A549 (cell line): ENCODE measurements at regions not wholly inside any gene's neighbourhood (a gene's known extent, or its start where the extent isn't known, plus 50 kb on each side); places are given as distances from the start of the nearest gene placed in this dataset.
A peak's percentile ranks its signal among the peaks of the same experiment; 100 is the strongest.

Source experiments
- ATAC-seq, 2 experiments: fragments of 200-7000 bp in 1 of 2; fragments of >200 bp in 1 of 2; cut with Nextera tagmentation in 1 of 2; cut with Tn5 transposase in 1 of 2; 3 replicates each; pipeline versions ENCODE4 v1.8.0 to v1.9.1; 2018 to 2020; ENCODE audit warnings: mild to moderate bottlenecking in 1 of 2, moderate library complexity in 1 of 2
- CTCF ChIA-PET: fragments of 300-600 bp; sonication (Branson Sonifier 250); formaldehyde crosslinking; extraction: SDS; loops from one replicate; lab custom pipeline; 2021; ENCODE audit warnings: antibody characterized with exemption, inconsistent platforms; lab: Yijun Ruan, JAX
- POLR2A ChIA-PET: fragments of 350-600 bp; formaldehyde crosslinking; extraction: SDS; loops from one replicate; lab custom pipeline; 2021; ENCODE audit warnings: antibody characterized with exemption, inconsistent platforms; lab: Yijun Ruan, JAX
- DNase-seq, 2 experiments: peaks; one replicate each; pipeline versions ENCODE4 v3.0.0 to v3.0.0-alpha.2; 2011 to 2016; ENCODE audit warnings: low read depth in 1 of 2, low spot score in 1 of 2
- FAIRE-seq: peaks from 2 replicates; lab custom pipeline; 2011; peaks lifted over from hg19 to GRCh38; lab: Jason Lieb, UNC
- H3K27ac ChIP-seq, 2 experiments: fragments of >200 bp; sonication (Bioruptor Twin); formaldehyde crosslinking; 3 replicates each; pipeline ENCODE4 v1.5.1; 2016 to 2017
- H3K4me1 ChIP-seq: fragments of >200 bp; sonication (Bioruptor Twin); formaldehyde crosslinking; 3 replicates; pipeline ENCODE4 v1.6.1; 2016
- H3K4me2 ChIP-seq: fragments of >200 bp; sonication (Bioruptor Twin); formaldehyde crosslinking; 3 replicates; pipeline ENCODE4 v1.6.1; 2016
- H3K4me3 ChIP-seq: fragments of >200 bp; sonication (Bioruptor Twin); formaldehyde crosslinking; 3 replicates; pipeline ENCODE4 v1.5.1; 2016
- H3K9me3 ChIP-seq: fragments of >200 bp; sonication (Bioruptor Twin); formaldehyde crosslinking; 3 replicates; pipeline ENCODE4 v1.6.1; 2016
- CBX8 ChIP-seq: fragments of 200-600 bp; sonication (generic); IDR thresholded peaks from 2 replicates; pipeline ENCODE4 v1.6.1; 2016
- EHF ChIP-seq: fragments of 250-450 bp; sonication (Bioruptor Pico); IDR thresholded peaks from 2 replicates; pipeline ENCODE4 v1.5.0; 2020; ENCODE audit warnings: mild to moderate bottlenecking
- EP300 ChIP-seq, 2 experiments: fragments of >200 bp; sonication (Bioruptor Twin); formaldehyde crosslinking; IDR thresholded peaks; 2 replicates in 1 of 2; 3 replicates in 1 of 2; pipeline ENCODE4 v1.6.1; 2016 to 2017
- ESRRA ChIP-seq: fragments of 150-350 bp; IDR thresholded peaks from 2 replicates; pipeline ENCODE4 v1.6.1; 2014; ENCODE audit warnings: mild to moderate bottlenecking, low read length, borderline replicate concordance
- HDAC2 ChIP-seq: fragments of 200-600 bp; sonication (generic); IDR thresholded peaks from 2 replicates; pipeline ENCODE4 v1.6.1; 2016
- HEYL ChIP-seq: fragments of 250-450 bp; sonication (Bioruptor Pico); IDR thresholded peaks from 2 replicates; pipeline ENCODE4 v1.8.0; 2021; ENCODE audit warnings: mild to moderate bottlenecking, moderate library complexity
- HOXB5 ChIP-seq: fragments of 250-450 bp; sonication (Bioruptor Pico); IDR thresholded peaks from 2 replicates; pipeline ENCODE4 v1.5.0; 2020; ENCODE audit warnings: mild to moderate bottlenecking, moderate library complexity
- JUN ChIP-seq, 2 experiments: fragments of >200 bp; sonication (Bioruptor Twin); formaldehyde crosslinking; IDR thresholded peaks; 2 replicates in 1 of 2; 3 replicates in 1 of 2; pipeline ENCODE4 v1.6.1; 2016 to 2017
- JUNB ChIP-seq: fragments of >200 bp; sonication (Bioruptor Twin); formaldehyde crosslinking; IDR thresholded peaks from 2 replicates; pipeline ENCODE4 v1.6.1; 2016
- MYC ChIP-seq: IDR thresholded peaks from 2 replicates; pipeline ENCODE4 v1.6.1; 2012; ENCODE audit warnings: mild to moderate bottlenecking, inconsistent platforms, low read length, improper control_type of control experiment, borderline replicate concordance
- NPAS2 ChIP-seq: fragments of 250-450 bp; sonication (Bioruptor Pico); IDR thresholded peaks from 2 replicates; pipeline ENCODE4 v1.8.0; 2022; ENCODE audit warnings: mild to moderate bottlenecking, moderate library complexity, borderline replicate concordance
- RARB ChIP-seq: fragments of 250-450 bp; sonication (Bioruptor Pico); IDR thresholded peaks from 2 replicates; pipeline ENCODE4 v1.8.0; 2021; ENCODE audit warnings: mild to moderate bottlenecking, moderate library complexity
- RCOR1 ChIP-seq: fragments of 150-350 bp; IDR thresholded peaks from 2 replicates; pipeline ENCODE4 v1.6.1; 2014; ENCODE audit warnings: antibody characterized with exemption, low read length, low read depth
- RNF2 ChIP-seq: fragments of 200-600 bp; sonication (generic); IDR thresholded peaks from 2 replicates; pipeline ENCODE4 v1.6.1; 2016; ENCODE audit warnings: low read depth, mild to moderate bottlenecking, antibody characterized with exemption, moderate library complexity, borderline replicate concordance
- SMC3 ChIP-seq: fragments of >200 bp; sonication (Bioruptor Twin); formaldehyde crosslinking; IDR thresholded peaks from 3 replicates; pipeline ENCODE4 v1.6.1; 2018; ENCODE audit warnings: inconsistent platforms
- WGBS: methylation state at CpG from one replicate; pipeline ENCODE4 v1.1.6; 2017; ENCODE audit errors: missing lambda C conversion rate; 5-methylcytosine and 5-hydroxymethylcytosine counted together
- TF ChIP-seq, protein P1 (sequence below): IDR thresholded peaks from 2 replicates; pipeline ENCODE4 v1.6.1; 2012
- TF ChIP-seq, protein P2 (sequence below): fragments of 150-350 bp; IDR thresholded peaks from 2 replicates; pipeline ENCODE4 v1.6.1; 2014; ENCODE audit warnings: low read depth, mild to moderate bottlenecking, low read length
- TF ChIP-seq, protein P3 (sequence below): fragments of 250-450 bp; sonication (Bioruptor Pico); IDR thresholded peaks from 2 replicates; pipeline ENCODE4 v1.5.0; 2020; ENCODE audit warnings: low read depth, mild to moderate bottlenecking, moderate library complexity

DNA sequence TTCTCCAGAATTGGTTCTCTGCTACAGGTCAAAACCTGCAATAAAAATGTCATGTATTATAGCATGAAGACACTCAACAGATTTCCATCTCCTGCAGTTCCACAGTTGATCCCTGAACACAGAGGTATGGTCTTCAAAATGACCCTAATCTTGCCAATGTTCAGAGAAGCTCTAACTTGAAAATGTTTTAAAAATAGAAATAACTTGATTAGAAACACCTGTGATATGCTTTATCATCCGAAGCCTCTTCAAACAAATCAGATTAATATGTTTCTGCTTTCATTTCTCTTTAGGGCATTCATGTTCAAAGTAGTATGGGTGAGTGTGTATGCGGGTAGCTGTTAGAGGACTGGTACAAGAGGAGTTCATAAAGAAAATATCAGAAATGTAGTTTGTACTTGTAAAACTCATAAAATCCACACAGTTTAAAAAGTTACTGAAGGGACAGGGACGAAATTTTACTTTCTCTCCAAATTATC, 60.4 kb downstream of the KCNRG start:
- Histone ChIP-seq H3K4me3 (peak overlapping the region; percentile 15; the same call in 1 of the 3 replicates), H3K4me2 (peak overlapping the region; percentile 81), H3K9me3 (no peaks in the 10 kb centered on the region), H3K27ac (peak overlapping the region; percentile 47), H3K4me1 (peaks cover 67% of the 10 kb centered on the region; the same call in 2 of the 3 replicates)
- WGBS, result 42% methylated on average over 3 of the region's 3 CpGs
- ChIA-PET CTCF (interaction anchor here (0.7 to 1.1 kb wide), 2 partner anchors 79 to 818 kb away, joined by 3 read pairs; partner anchors contain the start of gene TRIM13), POLR2A (interaction anchor here (0.8 kb wide), 1 partner anchor 79 kb away, joined by 3 read pairs; the partner anchor contains the start of gene TRIM13)
- ATAC-seq (peak in 1 of 2 experiments; percentile 38; a peak in 1 of 6 replicates), FAIRE-seq (no peak), DNase-seq (no peak)
- TF ChIP-seq JUN (IDR thresholded peaks at IDR 0.05), result no peak
- no peak for TF ChIP-seq SMC3
- TF ChIP-seq, protein P1, sequence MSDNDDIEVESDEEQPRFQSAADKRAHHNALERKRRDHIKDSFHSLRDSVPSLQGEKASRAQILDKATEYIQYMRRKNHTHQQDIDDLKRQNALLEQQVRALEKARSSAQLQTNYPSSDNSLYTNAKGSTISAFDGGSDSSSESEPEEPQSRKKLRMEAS, result no peak
- no peak for TF ChIP-seq RNF2
- TF ChIP-seq EP300 (IDR thresholded peaks at IDR 0.05), result no peak
- TF ChIP-seq HOXB5 (CRISPR knock-in tag), result no peak
- TF ChIP-seq ESRRA, result no peak
- TF ChIP-seq EHF (CRISPR knock-in tag), result no peak
- no peak for TF ChIP-seq NPAS2
- no peak for TF ChIP-seq HDAC2
- no peak for TF ChIP-seq HEYL
- TF ChIP-seq MYC, result no peak
- no peak for TF ChIP-seq JUNB
- TF ChIP-seq, protein P2, sequence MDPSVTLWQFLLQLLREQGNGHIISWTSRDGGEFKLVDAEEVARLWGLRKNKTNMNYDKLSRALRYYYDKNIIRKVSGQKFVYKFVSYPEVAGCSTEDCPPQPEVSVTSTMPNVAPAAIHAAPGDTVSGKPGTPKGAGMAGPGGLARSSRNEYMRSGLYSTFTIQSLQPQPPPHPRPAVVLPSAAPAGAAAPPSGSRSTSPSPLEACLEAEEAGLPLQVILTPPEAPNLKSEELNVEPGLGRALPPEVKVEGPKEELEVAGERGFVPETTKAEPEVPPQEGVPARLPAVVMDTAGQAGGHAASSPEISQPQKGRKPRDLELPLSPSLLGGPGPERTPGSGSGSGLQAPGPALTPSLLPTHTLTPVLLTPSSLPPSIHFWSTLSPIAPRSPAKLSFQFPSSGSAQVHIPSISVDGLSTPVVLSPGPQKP, result no peak

DNA sequence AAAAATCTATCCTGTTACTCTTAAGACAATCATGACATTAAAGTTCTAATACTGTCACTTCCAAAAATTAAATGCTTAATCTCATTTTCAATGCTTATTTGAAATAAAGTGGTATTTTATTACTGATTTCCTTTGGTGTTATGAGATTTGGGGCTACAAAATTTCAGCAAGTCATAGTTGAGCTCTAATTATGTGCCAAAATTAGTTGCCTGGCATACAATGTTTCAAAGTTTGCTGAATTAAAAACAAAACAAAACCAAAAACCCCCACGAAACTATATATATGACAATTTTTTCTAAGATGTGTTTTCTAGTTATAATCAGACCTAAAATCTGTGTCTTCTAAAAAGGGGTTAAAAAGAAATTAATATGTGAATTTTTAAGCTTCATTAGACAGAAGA, 62.2 kb downstream of the KCNRG start:
- Histone ChIP-seq H3K4me3 (peak overlapping the region; percentile 80; the same call in 1 of the 3 replicates), H3K27ac (peak overlapping the region in 1 of 2 experiments; percentile 88; a peak in 2 of 6 replicates)

DNA sequence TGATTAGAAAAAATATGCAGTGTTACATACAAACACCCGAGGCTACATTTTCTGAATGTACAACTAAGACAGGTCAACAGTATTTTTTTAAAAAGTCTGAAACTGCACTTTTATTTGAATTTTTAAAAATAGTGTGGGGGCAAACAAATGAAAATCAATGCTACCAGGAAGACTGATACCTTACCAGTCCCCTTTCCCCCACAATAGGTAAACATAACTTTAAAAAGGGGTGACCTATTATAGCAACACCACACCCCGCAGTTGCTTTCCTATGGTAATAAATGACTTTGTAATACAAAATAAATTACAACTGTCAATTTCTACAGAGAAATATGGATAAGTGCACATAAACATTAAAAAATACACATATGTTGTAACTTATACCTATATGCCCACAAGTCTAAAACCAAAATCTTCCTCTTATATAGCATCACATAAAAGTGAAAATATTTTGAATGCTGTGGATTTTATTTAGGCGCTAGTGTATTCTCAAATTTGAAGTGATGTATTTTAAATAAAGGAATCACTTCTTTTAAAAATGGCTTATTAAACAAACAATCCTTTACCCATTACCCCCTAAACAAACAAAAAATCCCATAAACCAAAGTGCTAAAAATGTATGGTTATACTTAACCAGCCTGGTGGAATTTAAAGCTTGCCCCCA, 63.1 kb downstream of the KCNRG start:
- peak overlapping the region; percentile 72 to 88 for H3K27ac ChIP-seq
- 7% methylated on average over 3 of the region's 3 CpGs for WGBS
- peak overlapping the region; percentile 81 for H3K4me2 ChIP-seq
- no peak for DNase-seq
- TF ChIP-seq RARB (CRISPR knock-in tag), result no peak
- TF ChIP-seq, all 56 proteins: peak for 0
- ATAC-seq (no peak), FAIRE-seq (no peak)
- POLR2A ChIA-PET, result interaction anchor here (1.0 to 5.1 kb wide), 2 partner anchors 9 to 81 kb away, joined by 5 to 36 read pairs; partner anchors contain the start of gene TRIM13
- CTCF ChIA-PET, result interaction anchor here (1.6 to 4.1 kb wide), 2 partner anchors 81 to 834 kb away, joined by 5 to 22 read pairs; partner anchors contain the start of gene TRIM13
- Histone ChIP-seq H3K9me3 (no peaks in the 10 kb centered on the region), H3K4me3 (peak overlapping the region; percentile 80; the same call in 2 of the 3 replicates), H3K4me1 (peaks cover 44% of the 10 kb centered on the region; the same call in 2 of the 3 replicates)

More for the DNA sequence above, 62.2 kb downstream of the KCNRG start:
- 4% methylated on average over 1 of the region's 1 CpG for WGBS
- POLR2A ChIA-PET, result no interaction called here
- FAIRE-seq (no peak), ATAC-seq (no peak)
- CTCF ChIA-PET, result no interaction called here
- peak overlapping the region; percentile 81 for H3K4me2 ChIP-seq
- TF ChIP-seq, protein P3, sequence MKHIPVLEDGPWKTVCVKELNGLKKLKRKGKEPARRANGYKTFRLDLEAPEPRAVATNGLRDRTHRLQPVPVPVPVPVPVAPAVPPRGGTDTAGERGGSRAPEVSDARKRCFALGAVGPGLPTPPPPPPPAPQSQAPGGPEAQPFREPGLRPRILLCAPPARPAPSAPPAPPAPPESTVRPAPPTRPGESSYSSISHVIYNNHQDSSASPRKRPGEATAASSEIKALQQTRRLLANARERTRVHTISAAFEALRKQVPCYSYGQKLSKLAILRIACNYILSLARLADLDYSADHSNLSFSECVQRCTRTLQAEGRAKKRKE (CRISPR knock-in tag), result no peak
- TF ChIP-seq RCOR1 (no peak), CBX8 (no peak)
- TF ChIP-seq, all 56 proteins: peak for 0
- H3K4me1 ChIP-seq, result peaks cover 53% of the 10 kb centered on the region; the same call in 2 of the 3 replicates
- no peaks in the 10 kb centered on the region for H3K9me3 ChIP-seq
- no peak for DNase-seq
